HFFc6 (cell line): ENCODE measurements at regions not wholly inside any gene's neighbourhood (a gene's known extent, or its start where the extent isn't known, plus 50 kb on each side); places are given as distances from the start of the nearest gene placed in this dataset.

Experiments used
- DNase-seq: peaks from one replicate; pipeline ENCODE4 v3.0.0-alpha.2; 2018
- H3K27ac Mint-ChIP-seq: 2 replicates; pipeline ENCODE4 v1.8.0; 2020; ENCODE audit warnings: mild to moderate bottlenecking, mixed read lengths
- H3K27me3 Mint-ChIP-seq: 2 replicates; pipeline ENCODE4 v1.8.0; 2021; ENCODE audit warnings: mild to moderate bottlenecking, moderate library complexity, mixed read lengths; ENCODE audit not compliant: insufficient read depth
- H3K36me3 Mint-ChIP-seq: 2 replicates; pipeline ENCODE4 v1.8.0; 2021; ENCODE audit warnings: low read depth, mixed read lengths
- H3K4me1 Mint-ChIP-seq: 2 replicates; pipeline ENCODE4 v1.8.0; 2020; ENCODE audit warnings: low read depth, mixed read lengths
- H3K4me3 Mint-ChIP-seq: 2 replicates; pipeline ENCODE4 v1.8.0; 2020; ENCODE audit warnings: mild to moderate bottlenecking, moderate library complexity, mixed read lengths
- H3K9me3 Mint-ChIP-seq: 2 replicates; pipeline ENCODE4 v1.8.0; 2020; ENCODE audit warnings: mild to moderate bottlenecking, mixed read lengths
- CTCF ChIP-seq: fragments of 200-600 bp; sonication (generic); IDR thresholded peaks from 2 replicates; pipeline ENCODE4 v1.5.0; 2021; ENCODE audit warnings: antibody characterized with exemption, mild to moderate bottlenecking

GRCh38 chr3:43223670-43224364, 62.5 kb upstream of the SNRK start:
- peaks cover 8% of the 10 kb centered on the region; the same call in 1 of the 2 replicates for H3K27me3 Mint-ChIP-seq
- no peak overlapping the region for H3K4me3 Mint-ChIP-seq
- H3K36me3 Mint-ChIP-seq, result peaks cover 15% of the 10 kb centered on the region
- H3K4me1 Mint-ChIP-seq, result peaks cover 13% of the 10 kb centered on the region
- no peaks in the 10 kb centered on the region; the same call in 1 of the 2 replicates for H3K9me3 Mint-ChIP-seq
- TF ChIP-seq CTCF, result peak; percentile 78
- DNase-seq, result no peak
- no peak overlapping the region for H3K27ac Mint-ChIP-seq

GRCh38 chr3:43222590-43222989, 63.8 kb upstream of the SNRK start:
- no peak overlapping the region for H3K27ac Mint-ChIP-seq
- no peaks in the 10 kb centered on the region; the same call in 1 of the 2 replicates for H3K9me3 Mint-ChIP-seq
- peaks cover 9% of the 10 kb centered on the region; the same call in 1 of the 2 replicates for H3K27me3 Mint-ChIP-seq
- peaks cover 21% of the 10 kb centered on the region for H3K4me1 Mint-ChIP-seq
- no peak for TF ChIP-seq CTCF
- peaks cover 9% of the 10 kb centered on the region for H3K36me3 Mint-ChIP-seq
- DNase-seq, result no peak
- no peak overlapping the region for H3K4me3 Mint-ChIP-seq

- H3K36me3 Mint-ChIP-seq, result no peaks in the 10 kb centered on the region; the same call in 1 of the 2 replicates
- H3K4me3 Mint-ChIP-seq, result no peak overlapping the region
- no peak for TF ChIP-seq CTCF
- H3K9me3 Mint-ChIP-seq, result no peaks in the 10 kb centered on the region
- H3K4me1 Mint-ChIP-seq, result peaks cover 28% of the 10 kb centered on the region
- no peak overlapping the region for H3K27ac Mint-ChIP-seq
- H3K27me3 Mint-ChIP-seq, result peaks cover 7% of the 10 kb centered on the region; the same call in 1 of the 2 replicates
- DNase-seq, result no peak
These were observed 65.3 kb upstream of the SNRK start for GRCh38 chr3:43221076-43221475.

GRCh38 chr3:43219616-43220015, 66.7 kb upstream of the SNRK start:
- Mint-ChIP-seq H3K4me1 (peaks cover 39% of the 10 kb centered on the region), H3K4me3 (no peak overlapping the region), H3K27ac (no peak overlapping the region), H3K9me3 (no peaks in the 10 kb centered on the region), H3K36me3 (no peaks in the 10 kb centered on the region; the same call in 1 of the 2 replicates), H3K27me3 (peaks cover 11% of the 10 kb centered on the region; the same call in 1 of the 2 replicates)
- no peak for TF ChIP-seq CTCF
- no peak for DNase-seq

GRCh38 chr3:43218921-43219320, 67.4 kb upstream of the SNRK start:
- no peak for TF ChIP-seq CTCF
- Mint-ChIP-seq H3K4me1 (peaks cover 41% of the 10 kb centered on the region), H3K27ac (no peak overlapping the region), H3K36me3 (no peaks in the 10 kb centered on the region; the same call in 1 of the 2 replicates), H3K27me3 (peaks cover 11% of the 10 kb centered on the region; the same call in 1 of the 2 replicates), H3K9me3 (no peaks in the 10 kb centered on the region), H3K4me3 (no peak overlapping the region)
- DNase-seq, result no peak
